HG03108 (cell line): ENCODE measurements at regions not wholly inside any gene's neighbourhood (a gene's known extent, or its start where the extent isn't known, plus 50 kb on each side); places are given as distances from the start of the nearest gene placed in this dataset.
A peak's percentile ranks its signal among the peaks of the same experiment; 100 is the strongest.

Source experiments
- ATAC-seq: cut with Tn5 transposase; IDR thresholded peaks from one replicate; pipeline ENCODE4 v1.9.1; 2021; ENCODE audit warnings: moderate library complexity; ENCODE audit not compliant: unreplicated experiment

GRCh38 chr6:91678679-91679446, 1092.0 kb upstream of the MAP3K7 start:
- no peak for ATAC-seq

- no peak for ATAC-seq
These were observed 1085.3 kb upstream of the MAP3K7 start for GRCh38 chr6:91672201-91672600.

GRCh38 chr6:91669871-91670268, 1083.0 kb upstream of the MAP3K7 start:
- no peak for ATAC-seq

- no peak for ATAC-seq
These were observed 1082.4 kb upstream of the MAP3K7 start for GRCh38 chr6:91669154-91669870.

- ATAC-seq: no peak
These were observed 1080.7 kb upstream of the MAP3K7 start for GRCh38 chr6:91667596-91667995.

GRCh38 chr6:91664327-91664959, 1077.6 kb upstream of the MAP3K7 start:
- peak; percentile 76 for ATAC-seq

GRCh38 chr6:91660893-91661292, 1074.0 kb upstream of the MAP3K7 start:
- ATAC-seq: no peak

- no peak for ATAC-seq
These were observed 1073.0 kb upstream of the MAP3K7 start for GRCh38 chr6:91659891-91660290.

- no peak for ATAC-seq
These were observed 1067.9 kb upstream of the MAP3K7 start for GRCh38 chr6:91654793-91655192.

GRCh38 chr6:91654357-91654756, 1067.5 kb upstream of the MAP3K7 start:
- ATAC-seq: no peak

- ATAC-seq: no peak
These were observed 1067.0 kb upstream of the MAP3K7 start for GRCh38 chr6:91653895-91654294.

- no peak for ATAC-seq
These were observed 1066.3 kb upstream of the MAP3K7 start for GRCh38 chr6:91653076-91653723.

GRCh38 chr6:91646649-91647048, 1059.8 kb upstream of the MAP3K7 start:
- ATAC-seq: no peak

- ATAC-seq: no peak
These were observed 1058.9 kb upstream of the MAP3K7 start for GRCh38 chr6:91645811-91646210.

GRCh38 chr6:91637217-91637616, 1050.3 kb upstream of the MAP3K7 start:
- ATAC-seq: no peak

- ATAC-seq: no peak
These were observed 1047.9 kb upstream of the MAP3K7 start for GRCh38 chr6:91634791-91635190.

- ATAC-seq: no peak
These were observed 1046.7 kb upstream of the MAP3K7 start for GRCh38 chr6:91633374-91634111.

GRCh38 chr6:91632308-91632707, 1045.4 kb upstream of the MAP3K7 start:
- ATAC-seq: no peak

- ATAC-seq: no peak
These were observed 1044.4 kb upstream of the MAP3K7 start for GRCh38 chr6:91631227-91631626.

- ATAC-seq: no peak
These were observed 1040.0 kb upstream of the MAP3K7 start for GRCh38 chr6:91626911-91627310.

GRCh38 chr6:91613481-91613880, 1026.6 kb upstream of the MAP3K7 start:
- ATAC-seq: no peak
